ENCODE measurements at regions not wholly inside any gene's neighbourhood (a gene's known extent, or its start where the extent isn't known, plus 50 kb on each side); places are given as distances from the start of the nearest gene placed in this dataset.

- 83 to 95% (median 90%) methylated on average over 4 of the region's 4 CpGs for WGBS, 5 donors
- no peak for DNase-seq
- no peaks in the 10 kb centered on the region for H3K36me3 ChIP-seq
- intact Hi-C loops (cut with DNase I; ENCODE audit: low total_unique reads): no loop called here
- no peak overlapping the region for H3K4me3 ChIP-seq
- no peak overlapping the region for H3K27ac ChIP-seq
- TF ChIP-seq CTCF (IDR thresholded peaks at IDR 0.05 in 8 of 11, conservative IDR thresholded peaks at IDR 0.05 in 3 of 11) (no peak), POLR2AphosphoS5 (IDR thresholded peaks at IDR 0.05) (no peak), POLR2A (IDR thresholded peaks at IDR 0.05) (no peak)
- H3K9me3 ChIP-seq: peaks cover 0 to 4% (median 0%) of the 10 kb centered on the region in 8 donors
- H3K4me1 ChIP-seq: no peaks in the 10 kb centered on the region
- no peaks in the 10 kb centered on the region for H3K27me3 ChIP-seq (replicated peaks in 1 of 7)
Observed at GRCh38 chr2:6287406-6287805, 578.3 kb downstream of the CMPK2 start.

- intact Hi-C loops (cut with DNase I; ENCODE audit: low total_unique reads): no loop called here
- Histone ChIP-seq H3K9me3 (peaks cover 0 to 9% (median 0%) of the 10 kb centered on the region in 8 donors), H3K27ac (no peak overlapping the region), H3K27me3 (replicated peaks in 1 of 7) (no peaks in the 10 kb centered on the region), H3K4me3 (no peak overlapping the region), H3K4me1 (no peaks in the 10 kb centered on the region), H3K36me3 (no peaks in the 10 kb centered on the region)
- no peak for DNase-seq
- TF ChIP-seq POLR2AphosphoS5 (IDR thresholded peaks at IDR 0.05): no peak
- no peak for TF ChIP-seq POLR2A (IDR thresholded peaks at IDR 0.05)
- TF ChIP-seq CTCF (IDR thresholded peaks at IDR 0.05 in 8 of 11, conservative IDR thresholded peaks at IDR 0.05 in 3 of 11): no peak
Observed at GRCh38 chr2:6288791-6289190, 576.9 kb downstream of the CMPK2 start.

- no peak overlapping the region for H3K4me3 ChIP-seq
- H3K9me3 ChIP-seq: peaks cover 0 to 15% (median 0%) of the 10 kb centered on the region in 8 donors
- no peaks in the 10 kb centered on the region for H3K27me3 ChIP-seq (replicated peaks in 1 of 7)
- H3K4me1 ChIP-seq: no peaks in the 10 kb centered on the region
- intact Hi-C loops (cut with DNase I; ENCODE audit: low total_unique reads): no loop called here
- TF ChIP-seq CTCF (IDR thresholded peaks at IDR 0.05 in 8 of 11, conservative IDR thresholded peaks at IDR 0.05 in 3 of 11) (no peak), POLR2A (IDR thresholded peaks at IDR 0.05) (no peak), POLR2AphosphoS5 (IDR thresholded peaks at IDR 0.05) (no peak)
- no peak for DNase-seq
- H3K27ac ChIP-seq: no peak overlapping the region
- 79 to 93% (median 91%) methylated on average over 9 of the region's 9 CpGs for WGBS, 5 donors
- no peaks in the 10 kb centered on the region for H3K36me3 ChIP-seq
Observed at GRCh38 chr2:6290217-6291015, 575.3 kb downstream of the CMPK2 start.

GRCh38 chr2:6294791-6295190, 570.9 kb downstream of the CMPK2 start:
- DNase-seq: no peak
- 71 to 87% (median 73%) methylated on average over 2 of the region's 2 CpGs for WGBS, 5 donors
- H3K36me3 ChIP-seq: no peaks in the 10 kb centered on the region
- H3K4me3 ChIP-seq: no peak overlapping the region
- intact Hi-C loops (cut with DNase I; ENCODE audit: low total_unique reads): no loop called here
- no peaks in the 10 kb centered on the region for H3K27me3 ChIP-seq (replicated peaks in 1 of 7)
- no peak for TF ChIP-seq CTCF (IDR thresholded peaks at IDR 0.05 in 8 of 11, conservative IDR thresholded peaks at IDR 0.05 in 3 of 11)
- TF ChIP-seq POLR2A (IDR thresholded peaks at IDR 0.05): no peak
- no peak for TF ChIP-seq POLR2AphosphoS5 (IDR thresholded peaks at IDR 0.05)
- peaks cover 0 to 15% (median 0%) of the 10 kb centered on the region in 8 donors for H3K9me3 ChIP-seq
- peaks cover 0 to 3% (median 0%) of the 10 kb centered on the region in 6 donors for H3K4me1 ChIP-seq
- no peak overlapping the region for H3K27ac ChIP-seq

Data from spleen (tissue), 11 donors.